SU-DHL-6 (cell line): ENCODE measurements at regions not wholly inside any gene's neighbourhood (a gene's known extent, or its start where the extent isn't known, plus 50 kb on each side); places are given as distances from the start of the nearest gene placed in this dataset.

Experiments used
- H2AFZ ChIP-seq: fragments of 200-600 bp; sonication (generic); 2 replicates; pipeline ENCODE4 v1.6.1; 2014; ENCODE audit warnings: low read depth, mild to moderate bottlenecking, moderate library complexity, mixed read lengths, antibody characterized with exemption, low read length; ENCODE audit not compliant: severe bottlenecking
- H3F3A ChIP-seq: fragments of 200-600 bp; shearing (Covaris generic); 2 replicates; pipeline ENCODE4 v1.6.0; 2016; ENCODE audit warnings: antibody characterized with exemption, mild to moderate bottlenecking; ENCODE audit not compliant: insufficient read depth
- H3K27ac ChIP-seq: fragments of 200-600 bp; sonication (generic); 2 replicates; pipeline ENCODE4 v1.5.1; 2016; ENCODE audit warnings: low read depth, mild to moderate bottlenecking, low read length, moderate library complexity, mixed read lengths
- H3K27me3 ChIP-seq: fragments of 200-600 bp; sonication (generic), shearing (Covaris generic); 2 replicates; pipeline ENCODE4 v1.6.0; 2014; ENCODE audit warnings: mild to moderate bottlenecking, low read length
- H3K36me3 ChIP-seq: fragments of 200-600 bp; sonication (generic); 2 replicates; pipeline ENCODE4 v1.6.1; 2014; ENCODE audit warnings: mild to moderate bottlenecking, low read length, mixed read lengths
- H3K4me2 ChIP-seq: fragments of 300-600, 200-600 bp; shearing (Covaris generic), sonication (generic); 2 replicates; pipeline ENCODE4 v1.6.0; 2014; ENCODE audit warnings: low read length, low read depth, mild to moderate bottlenecking; ENCODE audit not compliant: poor library complexity, severe bottlenecking
- H3K4me3 ChIP-seq: fragments of 200-600 bp; sonication (generic); 2 replicates; pipeline ENCODE4 v1.5.1; 2014; ENCODE audit warnings: antibody characterized with exemption, low read length, mild to moderate bottlenecking, mixed read lengths; ENCODE audit not compliant: insufficient read depth, poor library complexity, severe bottlenecking
- H3K79me2 ChIP-seq: fragments of 200-600 bp; sonication (generic); 2 replicates; pipeline ENCODE4 v1.6.1; 2014; ENCODE audit warnings: mild to moderate bottlenecking, low read length, moderate library complexity; ENCODE audit not compliant: insufficient read depth
- H3K9ac ChIP-seq: fragments of 200-600 bp; sonication (generic); 2 replicates; pipeline ENCODE4 v1.7.0; 2014; ENCODE audit warnings: mild to moderate bottlenecking, low read length
- H3K9me2 ChIP-seq: fragments of 200-600 bp; sonication (generic); replicated peaks from 2 replicates; pipeline ENCODE4 v1.6.1; 2014; ENCODE audit warnings: low read length; ENCODE audit not compliant: insufficient read depth
- H3K9me3 ChIP-seq: fragments of 200-600 bp; sonication (generic); 2 replicates; pipeline ENCODE4 v1.6.1; 2014; ENCODE audit warnings: low read length, mixed read lengths; ENCODE audit not compliant: insufficient read depth
- H4K20me1 ChIP-seq: fragments of 200-600 bp; sonication (generic); 2 replicates; pipeline ENCODE4 v1.6.1; 2014; ENCODE audit warnings: low read depth, mild to moderate bottlenecking, antibody characterized with exemption, low read length, moderate library complexity, mixed read lengths
- CTCF ChIP-seq: fragments of 200-600 bp; sonication (generic); IDR thresholded peaks from one replicate; pipeline ENCODE4 v1.5.1; 2017; ENCODE audit warnings: antibody characterized with exemption, mild to moderate bottlenecking, low read length, moderate library complexity; ENCODE audit not compliant: insufficient read depth, poor library complexity, severe bottlenecking
- EZH2phosphoT487 ChIP-seq: fragments of 200-600 bp; sonication (generic), shearing (Covaris generic); conservative IDR thresholded peaks from 2 replicates; pipeline ENCODE4 v1.6.1; 2018; ENCODE audit warnings: mild to moderate bottlenecking, antibody characterized with exemption, low read length, moderate library complexity, mixed read lengths

DNA sequence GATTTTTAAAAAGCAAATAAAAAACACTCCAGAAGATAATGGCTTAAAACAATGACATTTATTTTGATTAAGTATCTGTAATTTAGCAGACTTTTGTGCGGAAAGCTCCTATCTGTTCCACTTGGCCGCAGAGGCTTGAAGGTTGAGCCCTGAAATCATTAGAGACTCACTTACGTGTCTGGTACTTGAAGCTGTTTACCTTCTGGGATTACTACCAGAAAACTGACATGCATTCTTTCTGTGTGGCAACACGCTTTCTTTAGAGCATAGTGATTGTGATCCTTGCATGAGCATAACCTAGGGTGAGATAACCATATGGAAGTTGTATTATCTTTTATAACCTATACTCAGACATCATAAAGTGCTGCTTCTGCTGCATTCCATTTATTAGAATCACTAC, 298.5 kb downstream of the SI start:
- no peak overlapping the region for H3K9ac ChIP-seq
- no peaks in the 10 kb centered on the region for H3K9me2 ChIP-seq
- no peak overlapping the region for H2AFZ ChIP-seq
- no peak overlapping the region for H3K27ac ChIP-seq
- H3F3A ChIP-seq, result no peaks in the 10 kb centered on the region
- TF ChIP-seq CTCF (no peak), EZH2phosphoT487 (no peak)
- H3K4me3 ChIP-seq, result no peak overlapping the region
- no peaks in the 10 kb centered on the region for H4K20me1 ChIP-seq
- no peaks in the 10 kb centered on the region for H3K36me3 ChIP-seq
- no peak overlapping the region for H3K4me2 ChIP-seq
- H3K27me3 ChIP-seq, result no peaks in the 10 kb centered on the region
- H3K79me2 ChIP-seq, result no peaks in the 10 kb centered on the region
- no peaks in the 10 kb centered on the region for H3K9me3 ChIP-seq

- Histone ChIP-seq H4K20me1 (no peaks in the 10 kb centered on the region), H3K9ac (no peak overlapping the region), H3K27me3 (no peaks in the 10 kb centered on the region), H3K27ac (no peak overlapping the region), H3K79me2 (no peaks in the 10 kb centered on the region), H3K4me2 (no peak overlapping the region), H3F3A (no peaks in the 10 kb centered on the region), H3K9me2 (no peaks in the 10 kb centered on the region), H2AFZ (peak overlapping the region; percentile 73), H3K36me3 (no peaks in the 10 kb centered on the region), H3K9me3 (no peaks in the 10 kb centered on the region), H3K4me3 (no peak overlapping the region)
- no peak for TF ChIP-seq CTCF
- TF ChIP-seq EZH2phosphoT487, result no peak
Observed at GRCh38 chr3:164752812-164753211, 325.5 kb downstream of the SI start.

- Histone ChIP-seq H3K27me3 (no peaks in the 10 kb centered on the region), H3K36me3 (no peaks in the 10 kb centered on the region), H3K27ac (no peak overlapping the region), H4K20me1 (no peaks in the 10 kb centered on the region), H3K4me3 (no peak overlapping the region), H3K9ac (no peak overlapping the region), H3K4me2 (no peak overlapping the region), H3F3A (no peaks in the 10 kb centered on the region), H2AFZ (no peak overlapping the region), H3K79me2 (no peaks in the 10 kb centered on the region), H3K9me2 (no peaks in the 10 kb centered on the region), H3K9me3 (no peaks in the 10 kb centered on the region)
- TF ChIP-seq CTCF (no peak), EZH2phosphoT487 (no peak)
Observed at GRCh38 chr3:164748626-164749025, 329.7 kb downstream of the SI start.

DNA sequence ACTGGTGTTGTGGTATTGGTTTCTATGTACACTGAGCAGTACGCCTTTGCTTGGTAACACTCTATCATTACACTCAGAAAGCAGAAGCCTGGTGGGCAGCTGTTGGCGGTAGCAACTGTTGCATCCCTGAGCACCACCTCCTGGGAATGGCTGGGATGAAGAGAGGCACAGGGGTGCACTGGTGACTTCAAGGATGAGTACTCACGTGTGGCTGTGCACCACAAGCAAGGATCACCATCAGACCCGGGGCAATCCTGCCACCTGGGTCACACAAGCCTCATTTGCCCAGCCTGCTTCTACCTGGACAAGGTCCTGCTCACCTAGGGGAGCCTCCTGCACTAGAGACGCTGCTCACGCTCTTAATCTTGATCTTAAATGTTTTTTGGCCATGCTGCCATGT, 336.4 kb downstream of the SI start:
- Histone ChIP-seq H4K20me1 (no peaks in the 10 kb centered on the region), H3K27ac (no peak overlapping the region), H3K4me3 (no peak overlapping the region), H2AFZ (no peak overlapping the region), H3K36me3 (no peaks in the 10 kb centered on the region), H3K9ac (no peak overlapping the region), H3F3A (no peaks in the 10 kb centered on the region), H3K79me2 (no peaks in the 10 kb centered on the region), H3K4me2 (no peak overlapping the region), H3K9me3 (no peaks in the 10 kb centered on the region), H3K27me3 (no peaks in the 10 kb centered on the region), H3K9me2 (no peaks in the 10 kb centered on the region)
- TF ChIP-seq CTCF (no peak), EZH2phosphoT487 (no peak)
